GM19455 (cell line): ENCODE measurements at regions not wholly inside any gene's neighbourhood (a gene's known extent, or its start where the extent isn't known, plus 50 kb on each side); places are given as distances from the start of the nearest gene placed in this dataset.
"Not testable (repeated sequence)": the region's sequence is repeated elsewhere in the genome, so short reads cannot be mapped to it uniquely, and the experiment has no call there.

Experiments used
- ATAC-seq: cut with Tn5 transposase; IDR thresholded peaks from one replicate; pipeline ENCODE4 v1.9.1; 2021; ENCODE audit not compliant: unreplicated experiment

- not testable (repeated sequence) for ATAC-seq
Measured at GRCh38 chr15:34528055-34528754, 55.2 kb downstream of the GOLGA8B start.

GRCh38 chr15:34527641-34528040, 55.8 kb downstream of the GOLGA8B start:
- not testable (repeated sequence) for ATAC-seq

- ATAC-seq: not testable (repeated sequence)
Measured at GRCh38 chr15:34523849-34524248, 59.6 kb downstream of the GOLGA8B start.

DNA sequence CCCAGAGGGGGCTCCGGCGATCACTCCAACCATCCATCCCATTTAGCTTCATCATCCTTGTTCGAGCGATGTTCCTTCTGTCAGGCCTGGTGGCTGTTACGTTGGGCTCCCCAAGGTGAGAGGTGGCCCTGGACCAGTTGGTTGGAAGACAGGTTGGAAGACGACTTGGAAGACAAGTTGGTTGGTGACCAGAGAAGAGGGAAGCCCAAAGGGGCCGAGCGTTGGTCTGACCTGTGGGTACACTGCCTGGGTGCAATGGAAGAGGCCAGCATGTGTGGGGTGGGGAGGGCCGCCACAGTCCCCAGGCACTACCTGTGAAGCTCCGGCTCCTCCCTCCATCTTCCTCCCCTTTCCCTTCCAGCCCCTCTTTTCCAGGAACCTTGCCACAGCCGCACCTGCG, 60.9 kb downstream of the GOLGA8B start:
- not testable (repeated sequence) for ATAC-seq

DNA sequence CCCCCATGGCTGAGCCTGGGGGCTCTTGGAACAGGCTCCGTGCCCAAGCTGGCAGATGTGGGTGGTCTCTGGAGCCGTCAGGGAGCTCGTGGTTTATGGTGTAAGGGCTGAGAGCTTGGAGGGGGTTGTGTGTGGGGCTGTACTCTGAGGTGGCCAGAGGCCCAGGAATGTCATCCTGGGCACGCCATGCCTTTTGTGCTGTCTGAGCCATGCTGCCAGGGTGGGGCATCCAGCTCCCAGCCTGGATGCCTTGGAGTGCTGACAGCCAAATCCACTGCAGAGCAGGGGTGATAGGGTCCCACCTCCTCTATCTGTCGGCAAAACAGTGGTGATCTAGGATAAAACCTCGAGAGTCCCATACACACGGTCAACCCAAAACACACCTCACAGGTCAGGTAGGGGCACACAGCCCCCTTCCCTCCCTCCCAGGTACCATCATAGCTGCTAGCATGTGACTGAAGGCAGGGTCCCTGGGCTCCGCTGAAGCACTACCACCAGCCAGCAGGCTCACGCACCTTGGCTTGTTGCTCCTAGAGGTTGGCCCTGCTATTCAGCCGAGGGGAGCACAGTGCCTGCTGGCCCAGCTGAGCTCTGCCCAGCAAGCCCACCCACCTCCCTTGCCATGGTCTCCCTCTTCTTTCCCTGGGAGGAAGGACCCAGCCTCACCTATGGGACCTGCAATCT, 61.5 kb downstream of the GOLGA8B start:
- not testable (repeated sequence) for ATAC-seq

- ATAC-seq: no peak
Measured at GRCh38 chr15:34520566-34520965, 62.9 kb downstream of the GOLGA8B start.

GRCh38 chr15:34520010-34520409, 63.4 kb downstream of the GOLGA8B start:
- ATAC-seq: not testable (repeated sequence)

DNA sequence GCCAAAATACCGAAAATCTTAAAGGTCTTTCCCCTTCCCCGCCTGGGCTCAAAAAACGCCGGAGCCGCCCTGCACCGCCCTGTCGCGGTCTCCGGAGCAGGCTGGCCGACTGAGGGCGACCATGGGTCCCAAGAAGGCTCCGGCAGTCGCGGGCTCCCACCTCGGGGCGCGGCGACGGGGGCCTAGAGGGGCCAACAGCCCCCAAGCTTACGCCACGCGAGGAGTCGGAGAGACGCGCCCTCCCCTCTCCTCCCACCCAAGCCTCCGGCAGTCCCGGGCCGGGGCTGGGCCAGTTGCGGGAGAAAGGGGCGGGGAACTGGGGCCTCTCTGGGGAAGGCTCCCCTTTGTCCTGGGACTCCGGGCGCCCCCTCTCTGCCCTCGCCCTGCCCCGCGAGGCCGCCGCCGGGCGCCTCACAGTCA, 69.2 kb downstream of the GOLGA8B start:
- ATAC-seq: peak; percentile 51

- ATAC-seq: no peak
Measured at GRCh38 chr15:34512628-34513027, 70.8 kb downstream of the GOLGA8B start.

DNA sequence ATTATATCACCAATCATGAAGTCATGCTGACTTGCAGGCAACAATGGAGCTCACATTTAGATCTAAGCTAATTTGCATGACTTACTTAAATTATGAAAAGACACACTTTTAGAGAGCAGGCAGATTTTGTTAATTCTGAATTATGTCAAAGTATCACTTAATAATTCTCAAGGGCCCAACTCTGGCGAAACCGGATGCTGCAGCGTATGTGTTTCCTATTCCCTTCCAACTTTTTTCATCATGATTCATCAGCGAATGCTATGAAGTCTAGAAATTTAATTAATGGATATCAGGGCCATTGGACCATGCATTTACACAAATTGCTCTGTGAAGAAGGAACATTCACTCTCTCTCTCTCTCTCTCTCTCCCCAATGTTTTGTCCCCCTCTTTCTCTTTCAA, 63.5 kb upstream of the GOLGA8A start:
- no peak for ATAC-seq

DNA sequence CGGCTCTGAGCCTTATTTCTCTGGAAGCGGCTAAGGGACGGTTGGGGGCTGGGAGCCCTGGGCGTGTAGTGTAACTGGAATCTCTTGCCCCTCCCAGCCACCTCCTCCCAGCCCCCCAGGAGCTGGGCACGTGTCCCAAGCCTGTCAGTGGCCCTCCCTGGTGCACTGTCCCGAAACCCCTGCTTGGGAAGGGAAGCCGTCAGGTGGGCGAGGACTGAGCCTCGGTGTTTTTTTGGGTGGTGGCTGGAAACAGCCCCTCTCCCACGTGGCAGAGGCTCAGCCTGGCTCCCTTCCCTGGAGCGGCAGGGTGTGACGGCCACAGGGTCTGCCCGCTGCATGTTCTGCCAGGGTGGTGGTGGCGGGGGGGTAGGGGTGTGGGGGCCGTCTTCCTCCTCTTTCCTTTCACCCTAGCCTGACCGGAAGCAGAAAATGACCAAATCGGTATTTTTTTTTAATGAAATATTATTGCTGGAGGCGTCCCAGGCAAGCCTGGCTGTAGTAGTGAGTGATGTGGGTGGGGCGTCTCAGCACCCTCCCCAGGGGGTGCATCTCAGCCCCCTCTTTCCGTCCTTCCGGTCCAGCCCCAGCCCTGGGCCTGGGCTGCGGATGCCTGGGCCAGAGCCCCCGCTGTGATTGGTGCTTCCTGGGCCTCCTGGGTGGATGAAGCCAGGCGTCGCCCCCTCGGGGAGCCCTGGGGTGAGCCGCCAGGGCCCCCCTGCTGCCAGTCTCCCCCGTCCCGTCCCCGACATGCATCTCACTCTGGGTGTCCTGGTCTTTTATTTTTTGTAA, 58.8 kb upstream of the GOLGA8A start:
- no peak for ATAC-seq

DNA sequence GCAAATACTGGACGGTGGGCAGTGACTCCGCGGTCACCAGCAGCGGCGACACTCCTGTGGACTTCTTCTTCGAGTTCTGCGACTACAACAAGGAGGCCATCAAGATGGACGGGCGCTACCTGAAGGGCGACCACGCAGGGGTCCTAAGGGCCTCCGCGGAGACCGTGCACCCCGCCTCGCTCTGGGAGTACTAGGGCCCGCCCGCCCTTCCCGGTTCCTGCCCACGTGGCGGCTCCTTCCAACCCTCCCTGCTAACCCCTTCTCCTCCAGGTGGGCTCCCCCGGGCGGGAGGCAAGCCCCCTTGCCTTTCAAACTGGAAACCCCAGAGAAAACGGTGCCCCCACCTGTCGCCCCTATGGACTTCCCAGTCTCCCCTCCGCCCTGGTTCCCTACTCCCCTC, 58.1 kb upstream of the GOLGA8A start:
- not testable (repeated sequence) for ATAC-seq

DNA sequence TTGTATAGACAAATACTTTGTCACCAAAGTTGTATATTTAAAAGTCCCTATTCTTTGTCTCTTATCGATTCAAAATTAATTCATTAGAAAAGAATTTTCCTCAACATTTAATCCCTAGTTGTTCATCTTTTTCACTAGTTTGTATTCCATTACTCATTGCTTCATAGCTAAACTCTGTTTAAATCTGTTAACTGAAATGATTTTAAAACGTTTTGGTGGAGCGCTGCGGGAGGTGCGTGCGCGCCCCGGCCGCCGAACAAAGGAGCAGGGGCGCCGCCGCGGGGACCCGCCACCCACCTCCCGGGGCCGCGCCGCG, 56.4 kb upstream of the GOLGA8A start:
- ATAC-seq: no peak

GRCh38 chr15:34493001-34493400, 55.4 kb upstream of the GOLGA8A start:
- no peak for ATAC-seq

GRCh38 chr15:34491488-34491887, 53.9 kb upstream of the GOLGA8A start:
- not testable (repeated sequence) for ATAC-seq

DNA sequence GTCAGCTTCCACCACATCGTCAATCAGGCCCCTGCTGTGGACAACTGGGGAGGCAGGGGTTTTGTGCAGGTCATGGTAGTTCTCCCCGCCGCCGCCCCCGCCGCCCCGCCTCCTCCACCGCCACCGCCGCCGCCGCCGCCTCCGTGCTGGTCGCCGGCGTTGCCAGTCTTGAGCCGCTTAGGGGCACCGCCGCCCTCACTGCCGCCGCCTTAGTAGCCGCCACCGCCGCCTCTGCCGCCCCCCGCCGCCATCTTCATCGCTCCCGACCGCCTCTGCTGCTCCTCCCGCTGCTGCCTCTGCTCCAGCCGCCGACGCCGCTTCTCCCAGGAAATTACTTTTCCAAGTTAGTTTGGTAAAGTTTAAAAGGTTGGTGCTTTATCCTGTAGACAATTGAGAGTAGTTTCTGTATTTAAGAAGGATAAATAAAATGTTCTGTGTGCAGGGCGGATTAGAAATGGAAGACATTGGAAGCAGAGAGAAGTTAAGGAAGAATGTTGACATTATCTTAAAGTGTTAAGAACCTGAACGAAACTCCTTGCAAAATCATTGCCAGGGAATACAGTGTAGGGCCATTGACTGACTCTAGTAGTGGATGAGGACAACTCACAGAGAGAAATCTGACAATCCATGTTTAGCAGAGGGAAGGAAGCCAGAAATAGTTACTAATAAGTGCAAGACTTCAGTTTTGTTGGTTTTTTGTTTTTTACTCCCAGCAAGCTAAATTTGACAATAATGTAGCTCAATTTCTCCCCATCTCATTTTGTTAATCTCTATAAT, 53.0 kb upstream of the GOLGA8A start:
- no peak for ATAC-seq

DNA sequence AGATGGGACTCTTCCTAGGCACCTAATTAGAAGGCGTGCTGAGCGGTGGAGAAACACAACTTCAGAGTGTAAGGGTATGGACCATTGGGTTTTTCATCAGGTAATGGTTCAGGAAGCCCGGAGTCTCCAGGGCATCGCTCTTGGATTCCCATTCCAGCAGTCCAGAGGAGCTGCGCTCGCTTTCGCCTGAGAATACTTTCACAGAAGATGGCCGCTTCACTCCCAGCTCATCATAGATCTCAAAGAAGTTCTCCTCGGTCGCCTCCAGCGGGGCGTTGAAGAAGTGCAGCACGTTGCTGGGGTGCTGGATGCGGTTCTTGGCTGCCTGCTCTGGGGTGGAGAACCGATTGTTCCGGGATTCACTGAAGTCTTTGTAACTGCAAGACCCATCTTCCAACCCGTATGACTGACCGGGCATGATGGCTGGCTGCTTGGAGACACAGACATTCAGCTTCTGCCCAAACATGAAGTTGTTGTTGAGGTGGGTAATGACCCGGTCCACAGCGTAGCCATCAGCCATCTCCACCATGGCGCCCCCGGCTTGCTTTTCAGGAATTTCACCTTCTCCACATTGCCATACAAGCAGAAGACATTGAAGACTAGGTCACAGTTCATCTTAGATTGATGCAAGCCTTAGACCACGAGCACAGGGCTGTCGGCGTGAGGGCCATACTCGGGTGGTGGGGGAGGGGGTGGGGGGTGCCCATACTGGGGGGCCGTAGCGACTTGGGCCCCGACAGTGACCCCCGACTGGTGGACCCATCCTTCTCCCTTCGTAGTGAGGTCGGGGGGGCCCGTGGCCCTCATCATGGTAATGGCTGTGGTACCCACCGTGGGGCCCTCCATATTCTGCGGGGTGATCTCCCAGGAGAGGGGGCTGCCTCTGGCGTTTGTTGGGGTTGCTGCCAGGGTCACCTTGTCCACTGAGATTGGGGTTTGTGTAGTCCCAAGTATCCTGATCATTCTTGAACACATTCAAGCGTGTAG, 51.7 kb upstream of the GOLGA8A start:
- ATAC-seq: not testable (repeated sequence)
